Mesendoderm (in vitro differentiated cells): ENCODE measurements at regions not wholly inside any gene's neighbourhood (a gene's known extent, or its start where the extent isn't known, plus 50 kb on each side); places are given as distances from the start of the nearest gene placed in this dataset.

Experiments
- DNase-seq: peaks from one replicate; pipeline ENCODE4 v3.0.0; 2013
- H2AK5ac ChIP-seq: 2 replicates; pipeline ENCODE4 v1.6.1; 2013; ENCODE audit warnings: low read length, inconsistent platforms
- H2BK120ac ChIP-seq: 2 replicates; pipeline ENCODE4 v1.6.1; 2013; ENCODE audit warnings: low read depth, mild to moderate bottlenecking, low read length, moderate library complexity, mixed read lengths
- H2BK15ac ChIP-seq: replicated peaks from 2 replicates; pipeline ENCODE4 v1.6.1; 2013; ENCODE audit warnings: low read depth, mild to moderate bottlenecking, moderate library complexity
- H2BK5ac ChIP-seq: 2 replicates; pipeline ENCODE4 v1.6.1; 2013; ENCODE audit warnings: low read length, inconsistent platforms
- H3K18ac ChIP-seq: 2 replicates; pipeline ENCODE4 v1.6.1; 2013; ENCODE audit warnings: mild to moderate bottlenecking, low read length, mixed read lengths
- H3K23ac ChIP-seq: one replicate; pipeline ENCODE4 v1.6.1; 2013; ENCODE audit warnings: low read length
- H3K27ac ChIP-seq: 2 replicates; pipeline ENCODE4 v1.5.1; 2013; ENCODE audit warnings: low read depth, mild to moderate bottlenecking, inconsistent platforms, low read length, moderate library complexity
- H3K27me3 ChIP-seq: 2 replicates; pipeline ENCODE4 v1.6.1; 2013; ENCODE audit warnings: low read length, control low read depth, mild to moderate bottlenecking, inconsistent platforms; ENCODE audit not compliant: insufficient read depth, poor library complexity
- H3K36me3 ChIP-seq: 2 replicates; pipeline ENCODE4 v1.6.1; 2013; ENCODE audit warnings: low read length, inconsistent platforms; ENCODE audit not compliant: control insufficient read depth, insufficient read depth
- H3K4ac ChIP-seq: one replicate; pipeline ENCODE4 v1.6.1; 2013; ENCODE audit warnings: low read depth, mild to moderate bottlenecking, low read length, moderate library complexity
- H3K4me1 ChIP-seq: 2 replicates; pipeline ENCODE4 v1.6.1; 2013; ENCODE audit warnings: low read depth, low read length, inconsistent platforms; ENCODE audit not compliant: control insufficient read depth
- H3K4me2 ChIP-seq: 2 replicates; pipeline ENCODE4 v1.6.1; 2013; ENCODE audit warnings: low read length
- H3K4me3 ChIP-seq: 2 replicates; pipeline ENCODE4 v1.5.1; 2013; ENCODE audit warnings: mild to moderate bottlenecking, low read length
- H3K56ac ChIP-seq: one replicate; pipeline ENCODE4 v1.6.1; 2013; ENCODE audit warnings: low read length
- H3K79me1 ChIP-seq: 2 replicates; pipeline ENCODE4 v1.6.1; 2013; ENCODE audit warnings: low read length, inconsistent platforms
- H3K79me2 ChIP-seq: 2 replicates; pipeline ENCODE4 v1.6.1; 2013; ENCODE audit warnings: mild to moderate bottlenecking, low read length; ENCODE audit not compliant: control insufficient read depth, insufficient read depth
- H3K9ac ChIP-seq: 2 replicates; pipeline ENCODE4 v1.6.1; 2013; ENCODE audit warnings: low read length, inconsistent platforms
- H4K5ac ChIP-seq: one replicate; pipeline ENCODE4 v1.6.1; 2013; ENCODE audit warnings: low read length
- H4K8ac ChIP-seq: one replicate; pipeline ENCODE4 v1.6.1; 2013; ENCODE audit warnings: low read depth, mild to moderate bottlenecking, control low read depth, low read length, moderate library complexity
- WGBS: extraction: QIAGEN DNeasy Blood & Tissue Kit; methylation state at CpG from one replicate; pipeline ENCODE4 v1.1.7; 2013; ENCODE audit warnings: low lambda C conversion rate, missing lambda C conversion rate; ENCODE audit not compliant: insufficient coverage; ENCODE audit errors: extremely low coverage; 5-methylcytosine and 5-hydroxymethylcytosine counted together

DNA sequence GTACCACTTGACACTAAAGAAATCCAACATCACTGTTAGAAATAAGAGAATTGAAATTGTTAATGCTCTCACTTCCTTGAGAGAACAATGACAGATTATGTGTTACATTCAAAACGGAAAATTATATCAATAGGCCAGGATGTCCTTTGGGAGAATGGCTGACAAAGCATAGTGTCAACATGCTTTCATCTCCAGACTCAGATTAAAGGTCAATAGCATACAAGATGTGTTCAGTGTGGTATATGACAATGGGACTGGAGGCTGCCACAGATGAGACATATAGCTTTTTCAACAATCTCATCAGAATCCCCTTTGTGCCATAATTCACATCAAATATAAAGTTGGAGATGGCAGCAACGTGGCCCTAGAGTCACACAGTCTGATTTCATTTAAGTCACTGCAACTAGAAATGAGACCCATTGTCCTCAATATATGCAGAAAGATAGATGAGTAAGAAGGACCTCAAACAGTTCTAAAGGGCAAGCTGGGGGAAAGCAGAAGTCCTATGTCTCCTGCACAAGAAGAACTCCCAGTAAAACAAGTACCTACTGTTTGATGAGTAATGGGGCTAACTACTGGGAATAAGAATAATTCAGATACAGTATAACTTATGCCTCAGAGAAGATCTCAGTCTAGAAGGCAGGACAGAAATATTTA, 327.9 kb downstream of the TTLL7 start:
- H4K5ac ChIP-seq: no peak overlapping the region
- no peak overlapping the region for H2BK15ac ChIP-seq
- no peak overlapping the region for H3K23ac ChIP-seq
- H3K4me1 ChIP-seq: no peaks in the 10 kb centered on the region
- no peaks in the 10 kb centered on the region for H3K79me1 ChIP-seq
- H3K27me3 ChIP-seq: no peaks in the 10 kb centered on the region
- no peaks in the 10 kb centered on the region for H3K79me2 ChIP-seq
- WGBS: no CpG with 5 or more reads among the region's 2 CpGs
- H3K9ac ChIP-seq: no peak overlapping the region
- no peak overlapping the region for H3K27ac ChIP-seq
- no peak overlapping the region for H3K18ac ChIP-seq
- H3K4ac ChIP-seq: no peak overlapping the region
- no peak overlapping the region for H3K4me3 ChIP-seq
- H2AK5ac ChIP-seq: no peak overlapping the region
- no peaks in the 10 kb centered on the region for H3K36me3 ChIP-seq
- no peak overlapping the region for H3K56ac ChIP-seq
- no peak overlapping the region for H2BK5ac ChIP-seq
- no peak overlapping the region for H2BK120ac ChIP-seq
- no peak overlapping the region for H3K4me2 ChIP-seq
- no peak for DNase-seq
- no peak overlapping the region for H4K8ac ChIP-seq

DNA sequence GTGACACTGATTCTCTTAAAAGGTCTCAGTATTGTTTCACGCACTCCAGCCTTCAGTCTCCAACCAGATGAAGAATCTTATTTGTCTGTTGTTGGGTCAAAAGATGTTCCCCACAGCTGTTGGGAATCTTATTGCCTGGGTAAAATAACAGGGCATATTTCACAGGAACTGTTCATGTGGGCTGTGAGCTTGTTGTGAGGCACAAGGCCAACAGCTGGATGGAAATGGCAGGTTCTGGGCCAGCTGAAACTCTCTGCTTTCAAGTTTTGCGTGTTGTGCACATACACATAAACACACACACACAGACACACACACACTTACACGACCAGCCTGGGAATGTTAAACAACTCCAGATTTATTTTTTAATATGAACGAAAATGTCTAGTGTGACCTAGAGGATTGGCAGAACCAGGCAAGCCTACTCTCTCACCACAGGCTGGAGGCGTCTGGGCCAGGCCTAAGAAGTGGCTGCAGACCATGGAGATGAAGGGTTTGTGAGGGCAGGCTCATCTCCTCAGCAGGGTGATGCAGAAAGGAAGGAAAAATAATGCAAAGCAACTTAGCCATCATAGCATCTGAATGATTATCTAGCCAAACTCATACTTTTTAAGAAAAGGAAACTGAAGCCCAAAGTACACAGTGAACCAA, 357.0 kb downstream of the TTLL7 start:
- no peak overlapping the region for H4K5ac ChIP-seq
- no peaks in the 10 kb centered on the region for H3K79me1 ChIP-seq
- no peak overlapping the region for H2AK5ac ChIP-seq
- H3K4me3 ChIP-seq: no peak overlapping the region
- H3K27ac ChIP-seq: no peak overlapping the region
- H3K56ac ChIP-seq: no peak overlapping the region
- H3K9ac ChIP-seq: no peak overlapping the region
- DNase-seq: no peak
- H3K79me2 ChIP-seq: no peaks in the 10 kb centered on the region
- no peak overlapping the region for H3K23ac ChIP-seq
- H2BK15ac ChIP-seq: no peak overlapping the region
- H3K18ac ChIP-seq: no peak overlapping the region
- no CpG with 5 or more reads among the region's 5 CpGs for WGBS
- no peaks in the 10 kb centered on the region for H3K27me3 ChIP-seq
- no peak overlapping the region for H3K4me2 ChIP-seq
- no peak overlapping the region for H2BK120ac ChIP-seq
- H4K8ac ChIP-seq: no peak overlapping the region
- no peaks in the 10 kb centered on the region for H3K4me1 ChIP-seq
- no peak overlapping the region for H2BK5ac ChIP-seq
- H3K4ac ChIP-seq: no peak overlapping the region
- no peaks in the 10 kb centered on the region for H3K36me3 ChIP-seq

GRCh38 chr1:83641206-83641658, 357.7 kb downstream of the TTLL7 start:
- Histone ChIP-seq H3K36me3 (no peaks in the 10 kb centered on the region), H3K9ac (no peak overlapping the region), H2BK15ac (no peak overlapping the region), H2AK5ac (no peak overlapping the region), H4K5ac (no peak overlapping the region), H2BK120ac (no peak overlapping the region), H2BK5ac (no peak overlapping the region), H3K23ac (no peak overlapping the region), H3K4ac (no peak overlapping the region), H3K79me1 (no peaks in the 10 kb centered on the region), H3K27ac (no peak overlapping the region), H3K4me3 (no peak overlapping the region), H3K27me3 (no peaks in the 10 kb centered on the region), H4K8ac (no peak overlapping the region), H3K79me2 (no peaks in the 10 kb centered on the region), H3K4me1 (no peaks in the 10 kb centered on the region), H3K18ac (no peak overlapping the region), H3K56ac (no peak overlapping the region), H3K4me2 (no peak overlapping the region)
- DNase-seq: peak; percentile 11
- no CpG with 5 or more reads among the region's 5 CpGs for WGBS

GRCh38 chr1:83639785-83640184, 359.1 kb downstream of the TTLL7 start:
- no peak for DNase-seq
- Histone ChIP-seq H2BK15ac (no peak overlapping the region), H3K79me1 (no peaks in the 10 kb centered on the region), H2BK5ac (no peak overlapping the region), H3K9ac (no peak overlapping the region), H3K23ac (no peak overlapping the region), H2BK120ac (no peak overlapping the region), H3K79me2 (no peaks in the 10 kb centered on the region), H3K56ac (no peak overlapping the region), H3K4me3 (no peak overlapping the region), H3K27ac (no peak overlapping the region), H2AK5ac (no peak overlapping the region), H3K4ac (no peak overlapping the region), H3K18ac (no peak overlapping the region), H4K5ac (no peak overlapping the region), H4K8ac (no peak overlapping the region), H3K4me1 (no peaks in the 10 kb centered on the region), H3K36me3 (no peaks in the 10 kb centered on the region), H3K4me2 (no peak overlapping the region), H3K27me3 (no peaks in the 10 kb centered on the region)
- no CpG with 5 or more reads among the region's 3 CpGs for WGBS

- Histone ChIP-seq H3K27ac (no peak overlapping the region), H4K8ac (no peak overlapping the region), H3K4me3 (no peak overlapping the region), H3K4ac (no peak overlapping the region), H3K23ac (no peak overlapping the region), H2BK120ac (no peak overlapping the region), H3K36me3 (no peaks in the 10 kb centered on the region), H3K4me1 (no peaks in the 10 kb centered on the region), H3K79me1 (no peaks in the 10 kb centered on the region), H4K5ac (no peak overlapping the region), H3K18ac (no peak overlapping the region), H3K79me2 (no peaks in the 10 kb centered on the region), H3K27me3 (no peaks in the 10 kb centered on the region), H2BK15ac (no peak overlapping the region), H3K9ac (no peak overlapping the region), H2BK5ac (no peak overlapping the region), H3K56ac (no peak overlapping the region), H3K4me2 (no peak overlapping the region), H2AK5ac (no peak overlapping the region)
- no peak for DNase-seq
These were observed 361.3 kb downstream of the TTLL7 start for GRCh38 chr1:83637586-83637985.

DNA sequence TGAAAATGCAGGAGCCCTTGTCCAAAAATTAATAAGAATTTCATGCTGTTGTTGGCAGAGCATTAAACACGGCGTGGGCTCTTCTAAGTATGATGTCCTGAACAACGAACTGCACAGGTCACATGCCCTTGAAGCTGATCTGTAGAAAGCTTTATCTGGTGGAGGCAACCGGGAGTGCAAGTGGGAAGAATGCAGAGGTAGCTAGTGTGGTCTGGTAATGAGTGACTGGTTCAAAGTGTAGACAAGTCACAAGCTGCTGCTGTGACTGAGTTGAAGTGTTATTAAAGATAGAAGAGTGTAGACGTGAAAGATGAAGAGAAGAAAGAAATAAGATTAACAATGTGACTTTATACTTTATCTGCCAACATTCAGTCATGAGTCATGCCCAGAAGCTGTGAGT, 361.9 kb downstream of the TTLL7 start:
- H2AK5ac ChIP-seq: no peak overlapping the region
- no peak overlapping the region for H3K9ac ChIP-seq
- no peak overlapping the region for H3K27ac ChIP-seq
- H3K79me1 ChIP-seq: no peaks in the 10 kb centered on the region
- no peak overlapping the region for H4K5ac ChIP-seq
- no peak overlapping the region for H3K56ac ChIP-seq
- H3K79me2 ChIP-seq: no peaks in the 10 kb centered on the region
- H3K4ac ChIP-seq: no peak overlapping the region
- H3K4me2 ChIP-seq: no peak overlapping the region
- H3K4me3 ChIP-seq: no peak overlapping the region
- no peak for DNase-seq
- H3K18ac ChIP-seq: no peak overlapping the region
- no peak overlapping the region for H2BK5ac ChIP-seq
- no CpG with 5 or more reads among the region's 5 CpGs for WGBS
- no peak overlapping the region for H2BK120ac ChIP-seq
- H4K8ac ChIP-seq: no peak overlapping the region
- no peaks in the 10 kb centered on the region for H3K4me1 ChIP-seq
- H3K27me3 ChIP-seq: no peaks in the 10 kb centered on the region
- H2BK15ac ChIP-seq: no peak overlapping the region
- no peaks in the 10 kb centered on the region for H3K36me3 ChIP-seq
- no peak overlapping the region for H3K23ac ChIP-seq
